Tongue (tissue), 1 donor: ENCODE measurements at regions not wholly inside any gene's neighbourhood (a gene's known extent, or its start where the extent isn't known, plus 50 kb on each side); places are given as distances from the start of the nearest gene placed in this dataset.
"Not testable (repeated sequence)": the region's sequence is repeated elsewhere in the genome, so short reads cannot be mapped to it uniquely, and the experiment has no call there.

Experiments
- DNase-seq: peaks from one replicate; pipeline ENCODE4 v3.0.0-alpha.2; 2015

GRCh38 chr2:111406616-111407015 is 285.9 kb downstream of the BCL2L11 start:
- DNase-seq: not testable (repeated sequence)

GRCh38 chr2:111407632-111408194 is 287.0 kb downstream of the BCL2L11 start:
- DNase-seq: not testable (repeated sequence)

- DNase-seq: not testable (repeated sequence)
Observed at GRCh38 chr2:111410868-111411406, 290.2 kb downstream of the BCL2L11 start.

GRCh38 chr2:111411867-111412681 is 291.4 kb downstream of the BCL2L11 start:
- DNase-seq: not testable (repeated sequence)

- DNase-seq: not testable (repeated sequence)
Observed at GRCh38 chr2:111412841-111413650, 292.3 kb downstream of the BCL2L11 start.

GRCh38 chr2:111413950-111414349 is 293.2 kb downstream of the BCL2L11 start:
- DNase-seq: not testable (repeated sequence)

GRCh38 chr2:111415765-111416743 is 295.3 kb downstream of the BCL2L11 start:
- DNase-seq: not testable (repeated sequence)

GRCh38 chr2:111417026-111417425 is 296.3 kb downstream of the BCL2L11 start:
- DNase-seq: not testable (repeated sequence)

- peak; percentile 7 for DNase-seq
Observed at GRCh38 chr2:111418091-111418875, 297.6 kb downstream of the BCL2L11 start.

- not testable (repeated sequence) for DNase-seq
Observed at GRCh38 chr2:111420074-111420473, 299.4 kb downstream of the BCL2L11 start.

- DNase-seq: not testable (repeated sequence)
Observed at GRCh38 chr2:111420835-111421234, 300.1 kb downstream of the BCL2L11 start.

- not testable (repeated sequence) for DNase-seq
Observed at GRCh38 chr2:111421949-111422348, 301.2 kb downstream of the BCL2L11 start.

- DNase-seq: not testable (repeated sequence)
Observed at GRCh38 chr2:111422562-111422961, 301.8 kb downstream of the BCL2L11 start.

GRCh38 chr2:111423184-111423583 is 302.5 kb downstream of the BCL2L11 start:
- not testable (repeated sequence) for DNase-seq

GRCh38 chr2:111424176-111424575 is 303.5 kb downstream of the BCL2L11 start:
- not testable (repeated sequence) for DNase-seq

GRCh38 chr2:111424851-111425309 is 304.2 kb downstream of the BCL2L11 start:
- DNase-seq: not testable (repeated sequence)

- DNase-seq: not testable (repeated sequence)
Observed at GRCh38 chr2:111425789-111426201, 305.1 kb downstream of the BCL2L11 start.

GRCh38 chr2:111427346-111427745 is 306.6 kb downstream of the BCL2L11 start:
- not testable (repeated sequence) for DNase-seq

- not testable (repeated sequence) for DNase-seq
Observed at GRCh38 chr2:111428915-111429314, 308.2 kb downstream of the BCL2L11 start.

GRCh38 chr2:111429353-111429752 is 308.6 kb downstream of the BCL2L11 start:
- not testable (repeated sequence) for DNase-seq
